SH-SY5Y (cell line): ENCODE measurements at regions not wholly inside any gene's neighbourhood (a gene's known extent, or its start where the extent isn't known, plus 50 kb on each side); places are given as distances from the start of the nearest gene placed in this dataset.

Experiments
- GATA2 ChIP-seq: IDR thresholded peaks from 2 replicates; pipeline ENCODE4 v1.6.1; 2011; ENCODE audit warnings: mild to moderate bottlenecking, low read depth, low read length
- GATA3 ChIP-seq: IDR thresholded peaks from 2 replicates; pipeline ENCODE4 v1.6.1; 2011; ENCODE audit warnings: low read depth, mild to moderate bottlenecking, low read length, moderate library complexity

GRCh38 chr4:151484396-151485102 is 75.6 kb downstream of the FHIP1A start:
- TF ChIP-seq GATA2 (no peak), GATA3 (no peak)
